ENCODE measurements at regions not wholly inside any gene's neighbourhood (a gene's known extent, or its start where the extent isn't known, plus 50 kb on each side); places are given as distances from the start of the nearest gene placed in this dataset.
"Not testable (repeated sequence)": the region's sequence is repeated elsewhere in the genome, so short reads cannot be mapped to it uniquely, and the experiment has no call there.

DNA sequence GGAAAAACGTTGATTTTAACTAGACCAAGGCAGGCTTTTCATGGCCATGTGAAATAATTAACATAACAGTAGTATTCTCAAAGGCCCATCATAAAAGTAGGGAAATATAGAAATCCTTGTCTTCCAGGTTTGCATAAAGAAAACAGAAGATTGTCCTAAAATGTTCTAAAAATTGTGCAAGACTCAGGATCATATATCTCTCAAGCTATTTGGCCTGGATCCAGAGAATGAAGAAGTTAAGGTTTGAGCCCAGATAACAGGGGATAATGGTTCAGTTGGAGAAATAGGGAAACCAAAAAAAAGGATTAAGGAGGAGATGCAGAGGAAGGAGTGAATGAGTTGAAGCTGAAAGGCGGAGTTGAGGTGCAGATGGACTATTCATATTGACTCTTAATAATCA is 555.5 kb upstream of the NR5A2 start:
- no peaks in the 10 kb centered on the region for H3K36me3 ChIP-seq (ENCODE audit: control insufficient read depth in 2 of 2, insufficient read depth in 2 of 2, low read length in 2 of 2)
- no peaks in the 10 kb centered on the region for H3K27me3 ChIP-seq (ENCODE audit: control insufficient read depth in 2 of 2, insufficient read depth in 2 of 2, low read length in 2 of 2)
- H3K27ac ChIP-seq (ENCODE audit: low read depth in 2 of 2, low read length in 2 of 2) = no peak overlapping the region
- H3K9ac ChIP-seq (ENCODE audit: low read depth in 1 of 2, low read length in 2 of 2) = no peak overlapping the region
- H3K9me3 ChIP-seq (ENCODE audit: control insufficient read depth in 2 of 2, low read length in 2 of 2) = no peaks in the 10 kb centered on the region
- H3K4me3 ChIP-seq (ENCODE audit: low read length in 2 of 2) = no peak overlapping the region
- H3K4me1 ChIP-seq (ENCODE audit: control insufficient read depth in 2 of 2, insufficient read depth in 2 of 2, low read length in 2 of 2) = no peaks in the 10 kb centered on the region

DNA sequence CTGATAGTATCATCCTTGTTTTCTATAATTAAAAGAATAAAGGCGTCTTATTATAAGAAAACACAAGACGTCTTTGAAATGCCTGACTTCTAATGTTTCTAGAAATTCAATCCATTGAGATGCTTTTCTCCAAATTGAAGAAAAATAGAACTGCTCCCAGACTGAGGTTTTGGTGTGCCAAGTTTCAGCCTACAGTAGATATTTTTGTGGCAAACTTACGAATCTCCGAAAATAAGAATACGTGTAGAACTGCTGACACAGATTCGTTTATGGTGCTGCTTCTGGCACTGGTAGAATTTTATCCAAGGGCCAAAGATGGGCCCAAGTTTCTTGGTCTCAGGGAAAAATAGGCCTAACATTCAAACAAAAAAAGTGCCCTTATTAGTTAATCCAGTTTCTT is 554.5 kb upstream of the NR5A2 start:
- Histone ChIP-seq H3K4me3 (ENCODE audit: low read length in 2 of 2) (no peak overlapping the region), H3K4me1 (ENCODE audit: control insufficient read depth in 2 of 2, insufficient read depth in 2 of 2, low read length in 2 of 2) (no peaks in the 10 kb centered on the region), H3K9me3 (ENCODE audit: control insufficient read depth in 2 of 2, low read length in 2 of 2) (no peaks in the 10 kb centered on the region), H3K27me3 (ENCODE audit: control insufficient read depth in 2 of 2, insufficient read depth in 2 of 2, low read length in 2 of 2) (no peaks in the 10 kb centered on the region), H3K36me3 (ENCODE audit: control insufficient read depth in 2 of 2, insufficient read depth in 2 of 2, low read length in 2 of 2) (no peaks in the 10 kb centered on the region), H3K27ac (ENCODE audit: low read depth in 2 of 2, low read length in 2 of 2) (no peak overlapping the region), H3K9ac (ENCODE audit: low read depth in 1 of 2, low read length in 2 of 2) (no peak overlapping the region)

DNA sequence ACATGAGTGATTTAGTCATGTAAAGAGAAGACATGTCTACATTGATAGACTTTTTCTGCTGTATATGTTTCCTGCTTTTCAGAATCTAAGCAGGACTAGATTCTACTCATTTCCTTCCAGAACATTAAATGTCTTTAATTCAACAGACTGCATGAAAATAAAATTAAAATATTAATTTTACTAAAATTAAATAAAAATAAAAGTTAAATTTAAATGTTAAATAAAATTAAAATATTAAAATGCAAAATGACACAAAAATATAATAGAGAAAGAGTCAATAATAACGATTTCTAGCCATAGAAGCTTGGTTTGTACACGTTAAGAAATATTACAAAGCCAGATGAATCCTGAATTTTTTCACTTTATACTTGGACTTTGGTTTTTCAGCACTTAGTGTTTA is 552.8 kb upstream of the NR5A2 start:
- H3K4me3 ChIP-seq (ENCODE audit: low read length in 2 of 2) = no peak overlapping the region
- H3K9ac ChIP-seq (ENCODE audit: low read depth in 1 of 2, low read length in 2 of 2) = no peak overlapping the region
- no peak overlapping the region for H3K27ac ChIP-seq (ENCODE audit: low read depth in 2 of 2, low read length in 2 of 2)
- no peaks in the 10 kb centered on the region for H3K36me3 ChIP-seq (ENCODE audit: control insufficient read depth in 2 of 2, insufficient read depth in 2 of 2, low read length in 2 of 2)
- H3K9me3 ChIP-seq (ENCODE audit: control insufficient read depth in 2 of 2, low read length in 2 of 2) = no peaks in the 10 kb centered on the region
- H3K27me3 ChIP-seq (ENCODE audit: control insufficient read depth in 2 of 2, insufficient read depth in 2 of 2, low read length in 2 of 2) = no peaks in the 10 kb centered on the region
- H3K4me1 ChIP-seq (ENCODE audit: control insufficient read depth in 2 of 2, insufficient read depth in 2 of 2, low read length in 2 of 2) = no peaks in the 10 kb centered on the region

GRCh38 chr1:199482426-199482825 is 545.1 kb upstream of the NR5A2 start:
- Histone ChIP-seq H3K36me3 (ENCODE audit: control insufficient read depth in 2 of 2, insufficient read depth in 2 of 2, low read length in 2 of 2) (no peaks in the 10 kb centered on the region), H3K4me1 (ENCODE audit: control insufficient read depth in 2 of 2, insufficient read depth in 2 of 2, low read length in 2 of 2) (no peaks in the 10 kb centered on the region), H3K9ac (ENCODE audit: low read depth in 1 of 2, low read length in 2 of 2) (no peak overlapping the region), H3K4me3 (ENCODE audit: low read length in 2 of 2) (no peak overlapping the region), H3K27ac (ENCODE audit: low read depth in 2 of 2, low read length in 2 of 2) (no peak overlapping the region), H3K9me3 (ENCODE audit: control insufficient read depth in 2 of 2, low read length in 2 of 2) (no peaks in the 10 kb centered on the region), H3K27me3 (ENCODE audit: control insufficient read depth in 2 of 2, insufficient read depth in 2 of 2, low read length in 2 of 2) (no peaks in the 10 kb centered on the region)

DNA sequence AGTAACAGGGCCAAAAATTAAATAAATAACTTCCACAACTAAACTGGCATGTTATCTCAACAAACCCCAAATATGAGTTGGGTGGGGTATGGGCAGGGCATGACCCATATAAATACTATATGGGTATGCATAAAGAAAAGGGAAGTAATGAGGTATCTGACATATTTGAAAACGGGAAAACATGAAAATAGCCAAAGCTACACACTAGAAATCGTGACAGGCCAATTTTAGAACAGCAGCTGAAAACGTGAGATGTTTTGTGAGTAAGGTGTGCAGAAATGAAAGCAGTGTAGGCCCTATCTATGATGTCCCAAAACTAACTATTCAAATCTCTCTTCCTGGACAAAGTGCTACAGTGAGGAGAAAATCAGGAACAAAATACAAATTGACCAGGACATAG is 537.9 kb upstream of the NR5A2 start:
- Histone ChIP-seq H3K27me3 (ENCODE audit: control insufficient read depth in 2 of 2, insufficient read depth in 2 of 2, low read length in 2 of 2) (no peaks in the 10 kb centered on the region), H3K9me3 (ENCODE audit: control insufficient read depth in 2 of 2, low read length in 2 of 2) (peaks cover 0 to 2% of the 10 kb centered on the region in 2 donors), H3K9ac (ENCODE audit: low read depth in 1 of 2, low read length in 2 of 2) (no peak overlapping the region), H3K36me3 (ENCODE audit: control insufficient read depth in 2 of 2, insufficient read depth in 2 of 2, low read length in 2 of 2) (no peaks in the 10 kb centered on the region), H3K27ac (ENCODE audit: low read depth in 2 of 2, low read length in 2 of 2) (no peak overlapping the region), H3K4me1 (ENCODE audit: control insufficient read depth in 2 of 2, insufficient read depth in 2 of 2, low read length in 2 of 2) (no peaks in the 10 kb centered on the region), H3K4me3 (ENCODE audit: low read length in 2 of 2) (no peak overlapping the region)

- H3K27me3 ChIP-seq (ENCODE audit: control insufficient read depth in 2 of 2, insufficient read depth in 2 of 2, low read length in 2 of 2) = no peaks in the 10 kb centered on the region
- peaks cover 0 to 2% of the 10 kb centered on the region in 2 donors for H3K9me3 ChIP-seq (ENCODE audit: control insufficient read depth in 2 of 2, low read length in 2 of 2)
- H3K9ac ChIP-seq (ENCODE audit: low read depth in 1 of 2, low read length in 2 of 2) = no peak overlapping the region
- no peaks in the 10 kb centered on the region for H3K36me3 ChIP-seq (ENCODE audit: control insufficient read depth in 2 of 2, insufficient read depth in 2 of 2, low read length in 2 of 2)
- H3K27ac ChIP-seq (ENCODE audit: low read depth in 2 of 2, low read length in 2 of 2) = no peak overlapping the region
- H3K4me1 ChIP-seq (ENCODE audit: control insufficient read depth in 2 of 2, insufficient read depth in 2 of 2, low read length in 2 of 2) = no peaks in the 10 kb centered on the region
- H3K4me3 ChIP-seq (ENCODE audit: low read length in 2 of 2) = no peak overlapping the region
Measured at GRCh38 chr1:199490769-199491527, 536.6 kb upstream of the NR5A2 start.

- Histone ChIP-seq H3K4me1 (ENCODE audit: control insufficient read depth in 2 of 2, insufficient read depth in 2 of 2, low read length in 2 of 2) (no peaks in the 10 kb centered on the region), H3K36me3 (ENCODE audit: control insufficient read depth in 2 of 2, insufficient read depth in 2 of 2, low read length in 2 of 2) (no peaks in the 10 kb centered on the region), H3K9ac (ENCODE audit: low read depth in 1 of 2, low read length in 2 of 2) (no peak overlapping the region), H3K4me3 (ENCODE audit: low read length in 2 of 2) (no peak overlapping the region), H3K27ac (ENCODE audit: low read depth in 2 of 2, low read length in 2 of 2) (no peak overlapping the region), H3K27me3 (ENCODE audit: control insufficient read depth in 2 of 2, insufficient read depth in 2 of 2, low read length in 2 of 2) (no peaks in the 10 kb centered on the region), H3K9me3 (ENCODE audit: control insufficient read depth in 2 of 2, low read length in 2 of 2) (peaks cover 0 to 2% of the 10 kb centered on the region in 2 donors)
Measured at GRCh38 chr1:199495432-199495831, 532.1 kb upstream of the NR5A2 start.

- H3K9ac ChIP-seq (ENCODE audit: low read depth in 1 of 2, low read length in 2 of 2); H3K27me3 ChIP-seq (ENCODE audit: control insufficient read depth in 2 of 2, insufficient read depth in 2 of 2, low read length in 2 of 2); H3K36me3 ChIP-seq (ENCODE audit: control insufficient read depth in 2 of 2, insufficient read depth in 2 of 2, low read length in 2 of 2); H3K9me3 ChIP-seq (ENCODE audit: control insufficient read depth in 2 of 2, low read length in 2 of 2); H3K4me3 ChIP-seq (ENCODE audit: low read length in 2 of 2); H3K27ac ChIP-seq (ENCODE audit: low read depth in 2 of 2, low read length in 2 of 2); H3K4me1 ChIP-seq (ENCODE audit: control insufficient read depth in 2 of 2, insufficient read depth in 2 of 2, low read length in 2 of 2): not testable (repeated sequence)
Measured at GRCh38 chr1:199498802-199499201, 528.7 kb upstream of the NR5A2 start.

DNA sequence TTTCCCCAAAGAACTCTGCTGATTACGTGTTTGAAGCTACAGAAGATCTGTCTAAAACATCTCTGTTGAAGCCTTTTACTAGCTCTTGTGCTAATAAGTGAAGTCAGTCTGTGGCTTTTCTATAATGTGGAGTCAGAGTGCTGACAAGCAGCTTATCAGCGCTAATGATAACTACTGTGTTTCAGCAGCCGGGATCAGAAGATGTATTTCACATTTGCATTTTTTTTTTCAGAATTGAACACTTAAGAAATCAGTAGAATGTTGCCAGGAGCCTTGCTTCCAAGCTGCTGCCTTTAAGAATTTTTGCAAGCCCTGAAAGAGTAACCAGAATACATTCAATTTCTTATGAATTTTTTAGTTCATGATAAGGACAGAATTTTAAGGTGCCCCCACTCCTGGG is 519.4 kb upstream of the NR5A2 start:
- H3K27me3 ChIP-seq (ENCODE audit: control insufficient read depth in 2 of 2, insufficient read depth in 2 of 2, low read length in 2 of 2) = no peaks in the 10 kb centered on the region
- H3K9ac ChIP-seq (ENCODE audit: low read depth in 1 of 2, low read length in 2 of 2) = no peak overlapping the region
- no peaks in the 10 kb centered on the region for H3K9me3 ChIP-seq (ENCODE audit: control insufficient read depth in 2 of 2, low read length in 2 of 2)
- no peaks in the 10 kb centered on the region for H3K36me3 ChIP-seq (ENCODE audit: control insufficient read depth in 2 of 2, insufficient read depth in 2 of 2, low read length in 2 of 2)
- H3K4me1 ChIP-seq (ENCODE audit: control insufficient read depth in 2 of 2, insufficient read depth in 2 of 2, low read length in 2 of 2) = no peaks in the 10 kb centered on the region
- H3K27ac ChIP-seq (ENCODE audit: low read depth in 2 of 2, low read length in 2 of 2) = no peak overlapping the region
- H3K4me3 ChIP-seq (ENCODE audit: low read length in 2 of 2) = no peak overlapping the region

- Histone ChIP-seq H3K27me3 (ENCODE audit: control insufficient read depth in 2 of 2, insufficient read depth in 2 of 2, low read length in 2 of 2) (no peaks in the 10 kb centered on the region), H3K9ac (ENCODE audit: low read depth in 1 of 2, low read length in 2 of 2) (no peak overlapping the region), H3K27ac (ENCODE audit: low read depth in 2 of 2, low read length in 2 of 2) (no peak overlapping the region), H3K4me1 (ENCODE audit: control insufficient read depth in 2 of 2, insufficient read depth in 2 of 2, low read length in 2 of 2) (no peaks in the 10 kb centered on the region), H3K36me3 (ENCODE audit: control insufficient read depth in 2 of 2, insufficient read depth in 2 of 2, low read length in 2 of 2) (no peaks in the 10 kb centered on the region), H3K9me3 (ENCODE audit: control insufficient read depth in 2 of 2, low read length in 2 of 2) (no peaks in the 10 kb centered on the region), H3K4me3 (ENCODE audit: low read length in 2 of 2) (no peak overlapping the region)
Measured at GRCh38 chr1:199508653-199509052, 518.9 kb upstream of the NR5A2 start.

DNA sequence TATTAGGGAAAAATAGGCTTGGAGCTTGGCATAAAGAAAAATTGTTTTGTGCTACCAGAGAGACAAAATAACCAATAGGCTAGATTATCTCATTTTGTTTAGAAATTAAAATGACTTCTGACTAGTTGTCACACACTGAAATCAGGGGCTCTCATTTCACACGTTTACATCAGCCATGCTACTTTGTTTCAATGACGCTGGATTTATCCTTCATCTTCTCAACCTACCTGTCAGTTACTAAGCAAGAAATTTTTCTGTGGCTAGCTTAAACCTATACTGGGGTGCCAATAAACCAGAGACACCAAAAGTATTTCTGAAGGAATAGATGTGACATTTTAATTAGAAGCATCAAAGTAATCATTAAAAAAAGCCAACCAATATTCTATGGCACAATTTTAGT is 518.1 kb upstream of the NR5A2 start:
- H3K9me3 ChIP-seq (ENCODE audit: control insufficient read depth in 2 of 2, low read length in 2 of 2) = no peaks in the 10 kb centered on the region
- no peak overlapping the region for H3K9ac ChIP-seq (ENCODE audit: low read depth in 1 of 2, low read length in 2 of 2)
- no peak overlapping the region for H3K27ac ChIP-seq (ENCODE audit: low read depth in 2 of 2, low read length in 2 of 2)
- H3K27me3 ChIP-seq (ENCODE audit: control insufficient read depth in 2 of 2, insufficient read depth in 2 of 2, low read length in 2 of 2) = no peaks in the 10 kb centered on the region
- no peak overlapping the region for H3K4me3 ChIP-seq (ENCODE audit: low read length in 2 of 2)
- H3K36me3 ChIP-seq (ENCODE audit: control insufficient read depth in 2 of 2, insufficient read depth in 2 of 2, low read length in 2 of 2) = no peaks in the 10 kb centered on the region
- H3K4me1 ChIP-seq (ENCODE audit: control insufficient read depth in 2 of 2, insufficient read depth in 2 of 2, low read length in 2 of 2) = no peaks in the 10 kb centered on the region

Data from mucosa of rectum (tissue), 2 donors.